D341Med (cell line): ENCODE measurements at regions not wholly inside any gene's neighbourhood (a gene's known extent, or its start where the extent isn't known, plus 50 kb on each side); places are given as distances from the start of the nearest gene placed in this dataset.
"Not testable (repeated sequence)": the region's sequence is repeated elsewhere in the genome, so short reads cannot be mapped to it uniquely, and the experiment has no call there.

Experiments used
- DNase-seq: peaks from one replicate; pipeline ENCODE4 v3.0.0; 2012; ENCODE audit warnings: low spot score

GRCh38 chr4:116320859-116321258 is 764.5 kb downstream of the TRAM1L1 start:
- no peak for DNase-seq

- DNase-seq: no peak
Measured at GRCh38 chr4:116303736-116304188, 781.6 kb downstream of the TRAM1L1 start.

GRCh38 chr4:116302990-116303735 is 782.2 kb downstream of the TRAM1L1 start:
- no peak for DNase-seq

- DNase-seq: no peak
Measured at GRCh38 chr4:116275006-116275405, 810.4 kb downstream of the TRAM1L1 start.

- no peak for DNase-seq
Measured at GRCh38 chr4:116272336-116272735, 813.0 kb downstream of the TRAM1L1 start.

- not testable (repeated sequence) for DNase-seq
Measured at GRCh38 chr4:116260931-116261330, 824.4 kb downstream of the TRAM1L1 start.

- no peak for DNase-seq
Measured at GRCh38 chr4:116244771-116245170, 840.6 kb downstream of the TRAM1L1 start.

- DNase-seq: no peak
Measured at GRCh38 chr4:116243431-116243830, 841.9 kb downstream of the TRAM1L1 start.

GRCh38 chr4:116233971-116234370 is 851.4 kb downstream of the TRAM1L1 start:
- DNase-seq: no peak

GRCh38 chr4:116231999-116232398 is 853.4 kb downstream of the TRAM1L1 start:
- DNase-seq: peak; percentile 28

GRCh38 chr4:116229420-116229819 is 856.0 kb downstream of the TRAM1L1 start:
- no peak for DNase-seq

- DNase-seq: no peak
Measured at GRCh38 chr4:116223040-116223732, 862.2 kb downstream of the TRAM1L1 start.

GRCh38 chr4:116217781-116218180 is 867.6 kb downstream of the TRAM1L1 start:
- no peak for DNase-seq

- DNase-seq: no peak
Measured at GRCh38 chr4:116215622-116216021, 869.8 kb downstream of the TRAM1L1 start.

- no peak for DNase-seq
Measured at GRCh38 chr4:116202524-116202923, 882.9 kb downstream of the TRAM1L1 start.

GRCh38 chr4:116197317-116197809 is 888.0 kb downstream of the TRAM1L1 start:
- DNase-seq: no peak

GRCh38 chr4:116183241-116183640 is 902.1 kb downstream of the TRAM1L1 start:
- DNase-seq: no peak

GRCh38 chr4:116180157-116180601 is 905.2 kb downstream of the TRAM1L1 start:
- DNase-seq: peak; percentile 33

- DNase-seq: not testable (repeated sequence)
Measured at GRCh38 chr4:116151371-116151770, 934.0 kb downstream of the TRAM1L1 start.

GRCh38 chr4:116150152-116150551 is 935.2 kb downstream of the TRAM1L1 start:
- DNase-seq: no peak

- DNase-seq: no peak
Measured at GRCh38 chr4:116143198-116143597, 942.2 kb downstream of the TRAM1L1 start.

GRCh38 chr4:116132946-116133345 is 952.4 kb downstream of the TRAM1L1 start:
- no peak for DNase-seq

GRCh38 chr4:116126794-116127193 is 958.6 kb downstream of the TRAM1L1 start:
- no peak for DNase-seq
